NB4 (cell line): ENCODE measurements at regions not wholly inside any gene's neighbourhood (a gene's known extent, or its start where the extent isn't known, plus 50 kb on each side); places are given as distances from the start of the nearest gene placed in this dataset.

Source experiments
- MYC ChIP-seq: IDR thresholded peaks from 2 replicates; pipeline ENCODE4 v1.6.1; 2011; ENCODE audit warnings: low read depth, low read length
- POLR2A ChIP-seq: IDR thresholded peaks from 2 replicates; pipeline ENCODE4 v1.6.1; 2011; ENCODE audit warnings: mild to moderate bottlenecking; ENCODE audit not compliant: insufficient read length; ENCODE audit errors: extremely low read depth
- TF ChIP-seq, protein P1 (sequence below): IDR thresholded peaks from one replicate; pipeline ENCODE4 v1.5.1; 2012; ENCODE audit warnings: low read depth, low read length

- no peak for TF ChIP-seq MYC
- TF ChIP-seq, protein P1, sequence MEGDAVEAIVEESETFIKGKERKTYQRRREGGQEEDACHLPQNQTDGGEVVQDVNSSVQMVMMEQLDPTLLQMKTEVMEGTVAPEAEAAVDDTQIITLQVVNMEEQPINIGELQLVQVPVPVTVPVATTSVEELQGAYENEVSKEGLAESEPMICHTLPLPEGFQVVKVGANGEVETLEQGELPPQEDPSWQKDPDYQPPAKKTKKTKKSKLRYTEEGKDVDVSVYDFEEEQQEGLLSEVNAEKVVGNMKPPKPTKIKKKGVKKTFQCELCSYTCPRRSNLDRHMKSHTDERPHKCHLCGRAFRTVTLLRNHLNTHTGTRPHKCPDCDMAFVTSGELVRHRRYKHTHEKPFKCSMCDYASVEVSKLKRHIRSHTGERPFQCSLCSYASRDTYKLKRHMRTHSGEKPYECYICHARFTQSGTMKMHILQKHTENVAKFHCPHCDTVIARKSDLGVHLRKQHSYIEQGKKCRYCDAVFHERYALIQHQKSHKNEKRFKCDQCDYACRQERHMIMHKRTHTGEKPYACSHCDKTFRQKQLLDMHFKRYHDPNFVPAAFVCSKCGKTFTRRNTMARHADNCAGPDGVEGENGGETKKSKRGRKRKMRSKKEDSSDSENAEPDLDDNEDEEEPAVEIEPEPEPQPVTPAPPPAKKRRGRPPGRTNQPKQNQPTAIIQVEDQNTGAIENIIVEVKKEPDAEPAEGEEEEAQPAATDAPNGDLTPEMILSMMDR, result no peak
- no peak for TF ChIP-seq POLR2A
Measured at GRCh38 chr1:198865319-198865718, 226.5 kb downstream of the PTPRC start.
